HG02678 (cell line): ENCODE measurements at regions not wholly inside any gene's neighbourhood (a gene's known extent, or its start where the extent isn't known, plus 50 kb on each side); places are given as distances from the start of the nearest gene placed in this dataset.

Experiments used
- ATAC-seq: cut with Tn5 transposase; IDR thresholded peaks from one replicate; pipeline ENCODE4 v1.9.1; 2021; ENCODE audit warnings: mild to moderate bottlenecking, moderate library complexity; ENCODE audit not compliant: unreplicated experiment

- no peak for ATAC-seq
Observed at GRCh38 chr2:120785228-120785966, 49.7 kb downstream of the GLI2 start.

- ATAC-seq, result no peak
Observed at GRCh38 chr2:120786038-120786960, 50.6 kb downstream of the GLI2 start.

- no peak for ATAC-seq
Observed at GRCh38 chr2:120787111-120787821, 51.6 kb downstream of the GLI2 start.

- ATAC-seq, result no peak
Observed at GRCh38 chr2:120787822-120788700, 52.4 kb downstream of the GLI2 start.

GRCh38 chr2:120791243-120791961 is 55.7 kb downstream of the GLI2 start:
- ATAC-seq, result no peak

GRCh38 chr2:120791962-120792297 is 56.3 kb downstream of the GLI2 start:
- ATAC-seq, result no peak

GRCh38 chr2:120793682-120794403 is 58.2 kb downstream of the GLI2 start:
- no peak for ATAC-seq

- ATAC-seq, result no peak
Observed at GRCh38 chr2:120794716-120795115, 59.0 kb downstream of the GLI2 start.

- ATAC-seq, result no peak
Observed at GRCh38 chr2:120796094-120796493, 60.4 kb downstream of the GLI2 start.

- no peak for ATAC-seq
Observed at GRCh38 chr2:120797421-120798221, 62.0 kb downstream of the GLI2 start.

GRCh38 chr2:120798567-120799247 is 63.0 kb downstream of the GLI2 start:
- no peak for ATAC-seq

GRCh38 chr2:120802158-120802557 is 66.5 kb downstream of the GLI2 start:
- no peak for ATAC-seq

- no peak for ATAC-seq
Observed at GRCh38 chr2:120802867-120803484, 67.3 kb downstream of the GLI2 start.

GRCh38 chr2:120803764-120804335 is 68.2 kb downstream of the GLI2 start:
- ATAC-seq, result no peak

GRCh38 chr2:120804459-120804858 is 68.8 kb downstream of the GLI2 start:
- ATAC-seq, result no peak

- ATAC-seq, result no peak
Observed at GRCh38 chr2:120805011-120805410, 69.3 kb downstream of the GLI2 start.

- no peak for ATAC-seq
Observed at GRCh38 chr2:120805602-120806001, 69.9 kb downstream of the GLI2 start.
